ENCODE measurements at regions not wholly inside any gene's neighbourhood (a gene's known extent, or its start where the extent isn't known, plus 50 kb on each side); places are given as distances from the start of the nearest gene placed in this dataset.
"Not testable (repeated sequence)": the region's sequence is repeated elsewhere in the genome, so short reads cannot be mapped to it uniquely, and the experiment has no call there.

DNA sequence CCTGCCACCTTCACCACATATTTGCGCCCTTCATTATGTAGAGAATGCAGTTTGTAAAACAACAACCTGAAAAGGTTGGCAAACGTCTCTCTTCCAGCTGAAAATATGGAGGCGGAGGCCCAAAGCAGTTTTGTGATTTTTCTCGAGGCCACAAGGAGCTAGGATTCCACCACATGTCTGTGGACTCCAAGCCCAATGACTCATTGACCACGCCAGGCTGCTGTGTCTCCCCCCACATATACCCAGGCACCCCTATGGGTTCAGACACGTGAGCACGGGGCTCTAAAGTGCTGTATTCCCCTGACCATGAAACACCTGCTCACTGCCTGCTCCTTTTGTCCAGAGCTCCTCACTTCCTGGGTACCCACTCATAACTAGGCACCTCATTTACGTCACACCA is 121.4 kb upstream of the CDH5 start:
- Histone ChIP-seq H3K36me3 (no peaks in the 10 kb centered on the region), H3K9me3 (no peaks in the 10 kb centered on the region), H3K27me3 (no peaks in the 10 kb centered on the region), H3K27ac (no peak overlapping the region), H3K4me1 (peaks cover 15% of the 10 kb centered on the region), H3K4me3 (no peak overlapping the region)
- TF ChIP-seq EP300 (IDR thresholded peaks at IDR 0.05) (no peak), POLR2AphosphoS5 (IDR thresholded peaks at IDR 0.05) (no peak), POLR2A (IDR thresholded peaks at IDR 0.05) (no peak), CTCF (IDR thresholded peaks at IDR 0.05) (no peak)
- 85% methylated on average over 8 of the region's 8 CpGs for WGBS
- DNase-seq (ENCODE audit: low spot score in 2 of 2) = no peak

DNA sequence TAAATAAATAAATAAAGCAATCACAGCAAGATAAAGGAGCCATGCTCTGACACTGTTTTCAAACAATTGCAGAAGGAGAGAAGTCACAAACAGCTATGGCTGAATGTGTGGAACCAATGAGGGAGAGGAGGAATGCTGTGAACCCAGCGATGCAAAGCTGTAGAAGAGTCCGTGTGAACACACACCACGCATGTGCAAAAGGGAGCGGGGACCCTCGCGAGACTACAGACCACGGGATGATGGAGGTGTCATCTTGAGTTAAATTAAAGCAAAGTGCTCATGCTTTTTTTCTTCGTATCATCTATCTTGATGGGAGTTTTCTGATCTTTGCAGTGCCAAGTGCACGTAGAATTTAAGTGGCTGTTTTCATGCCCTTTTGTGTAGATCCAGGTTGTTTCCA is 123.8 kb upstream of the CDH5 start:
- WGBS = 89% methylated on average over 9 of the region's 9 CpGs
- TF ChIP-seq POLR2A (IDR thresholded peaks at IDR 0.05) = no peak
- no peak for TF ChIP-seq CTCF (IDR thresholded peaks at IDR 0.05)
- no peak for TF ChIP-seq EP300 (IDR thresholded peaks at IDR 0.05)
- TF ChIP-seq POLR2AphosphoS5 (IDR thresholded peaks at IDR 0.05) = no peak
- Histone ChIP-seq H3K9me3 (no peaks in the 10 kb centered on the region), H3K27ac (no peak overlapping the region), H3K4me1 (peaks cover 5% of the 10 kb centered on the region), H3K4me3 (no peak overlapping the region), H3K27me3 (no peaks in the 10 kb centered on the region), H3K36me3 (no peaks in the 10 kb centered on the region)
- DNase-seq (ENCODE audit: low spot score in 2 of 2) = no peak

DNA sequence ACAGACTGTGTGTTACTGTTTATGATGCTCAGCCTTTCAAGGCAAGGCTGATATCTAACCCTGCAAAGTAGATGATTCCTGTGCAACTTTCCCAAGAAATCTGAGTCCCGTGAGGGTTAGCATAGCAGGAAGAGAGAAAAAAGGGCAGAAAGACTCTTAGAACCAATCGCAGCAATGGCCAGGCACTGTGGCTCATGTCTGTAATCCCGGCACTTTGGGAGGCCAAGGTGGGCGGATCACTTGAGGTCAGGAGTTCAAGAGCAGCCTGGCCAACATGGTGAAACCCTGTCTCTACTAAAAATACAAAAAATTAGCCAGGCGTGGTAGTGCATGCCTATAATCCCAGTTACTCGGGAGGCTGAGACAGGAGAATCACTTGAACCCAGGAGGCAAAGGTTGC is 124.3 kb upstream of the CDH5 start:
- H3K27me3 ChIP-seq; H3K9me3 ChIP-seq; H3K27ac ChIP-seq; H3K4me3 ChIP-seq; H3K4me1 ChIP-seq; H3K36me3 ChIP-seq; DNase-seq (ENCODE audit: low spot score in 2 of 2): not testable (repeated sequence)
- 62% methylated on average over 6 of the region's 6 CpGs for WGBS

- H3K4me1 ChIP-seq = no peaks in the 10 kb centered on the region
- H3K9me3 ChIP-seq = no peaks in the 10 kb centered on the region
- H3K4me3 ChIP-seq = no peak overlapping the region
- DNase-seq (ENCODE audit: low spot score in 2 of 2) = no peak
- no peak overlapping the region for H3K27ac ChIP-seq
- no peaks in the 10 kb centered on the region for H3K27me3 ChIP-seq
- TF ChIP-seq CTCF (IDR thresholded peaks at IDR 0.05) = no peak
- TF ChIP-seq EP300 (IDR thresholded peaks at IDR 0.05) = no peak
- no peak for TF ChIP-seq POLR2AphosphoS5 (IDR thresholded peaks at IDR 0.05)
- no peak for TF ChIP-seq POLR2A (IDR thresholded peaks at IDR 0.05)
- no peaks in the 10 kb centered on the region for H3K36me3 ChIP-seq
- WGBS = 75% methylated on average over 8 of the region's 8 CpGs
Observed at GRCh38 chr16:66240631-66241395, 125.7 kb upstream of the CDH5 start.

DNA sequence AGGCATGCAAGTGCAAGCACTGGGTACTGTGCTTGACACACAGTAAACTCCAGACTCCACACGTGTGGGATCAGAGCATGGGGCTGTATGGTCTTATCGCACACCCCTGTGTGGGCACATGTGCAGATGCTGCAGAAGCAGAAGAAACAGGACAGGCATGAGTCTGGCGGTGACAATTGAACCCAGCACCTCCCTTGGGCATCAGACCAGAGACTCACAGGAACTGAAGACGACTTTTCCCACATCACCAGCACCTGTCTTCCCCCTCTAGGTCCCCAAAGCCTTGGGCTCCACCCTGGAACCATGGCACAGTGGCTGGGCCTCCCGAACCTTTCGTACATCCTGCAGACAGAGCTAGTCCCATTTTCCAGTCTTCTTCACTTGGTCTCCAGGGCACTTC is 126.4 kb upstream of the CDH5 start:
- TF ChIP-seq POLR2A (IDR thresholded peaks at IDR 0.05) (no peak), EP300 (IDR thresholded peaks at IDR 0.05) (no peak), CTCF (IDR thresholded peaks at IDR 0.05) (no peak), POLR2AphosphoS5 (IDR thresholded peaks at IDR 0.05) (no peak)
- no peak overlapping the region for H3K27ac ChIP-seq
- H3K9me3 ChIP-seq = no peaks in the 10 kb centered on the region
- H3K27me3 ChIP-seq = no peaks in the 10 kb centered on the region
- H3K4me3 ChIP-seq = no peak overlapping the region
- DNase-seq (ENCODE audit: low spot score in 2 of 2) = no peak
- WGBS = 90% methylated on average over 6 of the region's 6 CpGs
- no peaks in the 10 kb centered on the region for H3K4me1 ChIP-seq
- H3K36me3 ChIP-seq = no peaks in the 10 kb centered on the region

- no peak for DNase-seq (ENCODE audit: low spot score in 2 of 2)
- H3K9me3 ChIP-seq = no peaks in the 10 kb centered on the region
- H3K4me1 ChIP-seq = no peaks in the 10 kb centered on the region
- H3K27me3 ChIP-seq = no peaks in the 10 kb centered on the region
- no peak overlapping the region for H3K4me3 ChIP-seq
- no peak overlapping the region for H3K27ac ChIP-seq
- TF ChIP-seq POLR2AphosphoS5 (IDR thresholded peaks at IDR 0.05) (no peak), POLR2A (IDR thresholded peaks at IDR 0.05) (no peak), EP300 (IDR thresholded peaks at IDR 0.05) (no peak), CTCF (IDR thresholded peaks at IDR 0.05) (no peak)
- no peaks in the 10 kb centered on the region for H3K36me3 ChIP-seq
- 77% methylated on average over 1 of the region's 1 CpG for WGBS
Observed at GRCh38 chr16:66238696-66239095, 127.8 kb upstream of the CDH5 start.

Data from suprapubic skin (tissue), 4 donors.